ENCODE measurements at regions not wholly inside any gene's neighbourhood (a gene's known extent, or its start where the extent isn't known, plus 50 kb on each side); places are given as distances from the start of the nearest gene placed in this dataset.

DNA sequence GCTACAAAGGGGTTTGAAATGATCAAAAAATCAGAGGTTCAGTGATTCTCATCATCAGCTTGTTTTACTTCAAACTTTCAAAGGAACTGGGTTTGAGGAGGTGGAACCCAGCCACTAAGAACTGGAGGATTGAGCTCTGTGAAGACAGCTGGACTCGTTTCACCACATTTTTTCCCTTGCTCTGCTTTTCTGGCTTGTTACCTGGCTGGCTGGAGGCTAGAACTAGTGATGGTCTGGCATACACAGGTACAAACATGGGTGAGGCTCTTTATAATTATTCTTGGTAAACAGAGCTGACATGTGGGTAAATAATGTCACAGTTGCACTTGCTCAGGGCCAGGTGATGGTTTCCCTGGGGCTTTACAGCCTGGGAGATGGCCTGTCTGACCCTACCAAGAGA lies 352.5 kb downstream of the FGFR2 start:
- TF ChIP-seq CTCF (IDR thresholded peaks at IDR 0.05) (no peak), POLR2A (IDR thresholded peaks at IDR 0.05) (no peak)
